OCI-LY1 (cell line): ENCODE measurements at regions not wholly inside any gene's neighbourhood (a gene's known extent, or its start where the extent isn't known, plus 50 kb on each side); places are given as distances from the start of the nearest gene placed in this dataset.
"Not testable (repeated sequence)": the region's sequence is repeated elsewhere in the genome, so short reads cannot be mapped to it uniquely, and the experiment has no call there.

Source experiments
- CTCF ChIP-seq: fragments of 200-600 bp; sonication (generic), shearing (Covaris generic); IDR thresholded peaks from 2 replicates; pipeline ENCODE4 v1.5.1; 2017; ENCODE audit warnings: mild to moderate bottlenecking, antibody characterized with exemption, low read length, moderate library complexity, mixed read lengths
- EZH2 ChIP-seq: fragments of 200-600 bp; sonication (generic), shearing (Covaris generic); IDR thresholded peaks from 2 replicates; pipeline ENCODE4 v1.8.0; 2017; ENCODE audit warnings: borderline replicate concordance, mixed run types, mild to moderate bottlenecking, antibody characterized with exemption, low read length, moderate library complexity, mixed read lengths

- TF ChIP-seq CTCF, EZH2: not testable (repeated sequence)
These were observed 377.4 kb upstream of the PRR20A start for GRCh38 chr13:56763333-56763732.
